ENCODE measurements at regions not wholly inside any gene's neighbourhood (a gene's known extent, or its start where the extent isn't known, plus 50 kb on each side); places are given as distances from the start of the nearest gene placed in this dataset.
"Not testable (repeated sequence)": the region's sequence is repeated elsewhere in the genome, so short reads cannot be mapped to it uniquely, and the experiment has no call there.

DNA sequence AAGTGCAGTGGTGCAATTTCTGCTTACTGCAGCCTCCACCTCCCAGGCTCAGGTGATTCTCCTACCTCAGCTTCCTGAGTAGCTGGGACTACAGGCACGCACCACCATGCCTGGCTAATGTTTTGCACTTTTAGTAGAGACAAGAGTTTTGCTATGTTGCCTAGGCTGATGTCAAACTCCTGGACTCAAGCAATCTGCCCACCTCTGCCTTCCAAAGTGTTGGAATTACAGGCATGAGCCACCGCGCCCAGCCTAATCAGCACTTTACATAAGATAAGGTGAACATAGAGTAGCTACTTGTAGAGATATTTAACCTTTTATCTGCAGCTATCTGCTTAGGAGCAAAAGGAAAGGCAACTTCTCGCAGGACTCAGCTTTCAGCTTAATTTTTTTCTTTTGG is 77.5 kb upstream of the RGPD5 start:
- not testable (repeated sequence) for TF ChIP-seq CTCF, POLR2A, POLR2AphosphoS5, EP300 (IDR thresholded peaks at IDR 0.05)
